Astrocyte (in vitro differentiated cells and primary cell): ENCODE measurements at regions not wholly inside any gene's neighbourhood (a gene's known extent, or its start where the extent isn't known, plus 50 kb on each side); places are given as distances from the start of the nearest gene placed in this dataset.

Source experiments
- DNase-seq: peaks from one replicate; pipeline ENCODE4 v3.0.0-alpha.2; 2010; ENCODE audit warnings: low read depth
- FAIRE-seq: peaks from 2 replicates; lab custom pipeline; 2011; peaks lifted over from hg19 to GRCh38; lab: Jason Lieb, UNC
- H2AFZ ChIP-seq: 2 replicates; pipeline ENCODE4 v1.6.0; 2012; ENCODE audit warnings: low read depth, low read length, inconsistent platforms
- H3K27ac ChIP-seq: 2 replicates; pipeline ENCODE4 v1.5.1; 2011; ENCODE audit warnings: low read depth, low read length, inconsistent platforms
- H3K27me3 ChIP-seq: 2 replicates; pipeline ENCODE4 v1.6.0; 2011; ENCODE audit warnings: low read length, inconsistent platforms; ENCODE audit not compliant: insufficient read depth
- H3K36me3 ChIP-seq: 2 replicates; pipeline ENCODE4 v1.5.1; 2011; ENCODE audit warnings: low read length, inconsistent platforms; ENCODE audit not compliant: insufficient read depth
- H3K4me1 ChIP-seq: 2 replicates; pipeline ENCODE4 v1.5.1; 2011; ENCODE audit warnings: low read length, inconsistent platforms; ENCODE audit not compliant: insufficient read depth
- H3K4me2 ChIP-seq: 2 replicates; pipeline ENCODE4 v1.6.0; 2012; ENCODE audit warnings: low read length, inconsistent platforms
- H3K4me3 ChIP-seq: 2 replicates; pipeline ENCODE4 v1.5.1; 2011; ENCODE audit warnings: low read depth, mild to moderate bottlenecking, low read length, inconsistent platforms; ENCODE audit not compliant: insufficient read depth
- H3K79me2 ChIP-seq: 2 replicates; pipeline ENCODE4 v1.6.0; 2012; ENCODE audit warnings: mild to moderate bottlenecking, low read length, inconsistent platforms; ENCODE audit not compliant: insufficient read depth
- H3K9ac ChIP-seq: 2 replicates; pipeline ENCODE4 v1.6.0; 2012; ENCODE audit warnings: mild to moderate bottlenecking, low read length, inconsistent platforms
- H3K9me3 ChIP-seq: 2 replicates; pipeline ENCODE4 v1.5.1; 2012; ENCODE audit warnings: low read depth, mild to moderate bottlenecking, low read length, inconsistent platforms; ENCODE audit not compliant: insufficient read depth
- H4K20me1 ChIP-seq: 2 replicates; pipeline ENCODE4 v1.6.0; 2012; ENCODE audit warnings: low read length, inconsistent platforms; ENCODE audit not compliant: insufficient read depth
- H3K27ac Mint-ChIP-seq: one replicate; pipeline ENCODE4 v1.8.0; 2021; ENCODE audit warnings: mild to moderate bottlenecking, mixed read lengths; ENCODE audit not compliant: unreplicated experiment
- H3K27me3 Mint-ChIP-seq: one replicate; pipeline ENCODE4 v1.8.0; 2021; ENCODE audit warnings: low read depth, mixed read lengths; ENCODE audit not compliant: unreplicated experiment
- H3K36me3 Mint-ChIP-seq: one replicate; pipeline ENCODE4 v1.8.0; 2021; ENCODE audit warnings: low read depth, mixed read lengths; ENCODE audit not compliant: unreplicated experiment
- H3K4me1 Mint-ChIP-seq: one replicate; pipeline ENCODE4 v1.8.0; 2021; ENCODE audit warnings: low read depth, mixed read lengths; ENCODE audit not compliant: unreplicated experiment
- H3K4me3 Mint-ChIP-seq: one replicate; pipeline ENCODE4 v1.8.0; 2021; ENCODE audit warnings: mild to moderate bottlenecking, moderate library complexity, mixed read lengths; ENCODE audit not compliant: unreplicated experiment
- H3K9me3 Mint-ChIP-seq: one replicate; pipeline ENCODE4 v1.8.0; 2021; ENCODE audit warnings: mild to moderate bottlenecking, mixed read lengths; ENCODE audit not compliant: unreplicated experiment
- EZH2 ChIP-seq: IDR thresholded peaks from 2 replicates; pipeline ENCODE4 v1.6.1; 2012; ENCODE audit warnings: mild to moderate bottlenecking, low read length, inconsistent platforms; ENCODE audit not compliant: insufficient read depth
- TF ChIP-seq, protein P1 (sequence below): IDR thresholded peaks from 2 replicates; pipeline ENCODE4 v1.5.1; 2011; ENCODE audit warnings: low read depth, mild to moderate bottlenecking, inconsistent platforms, low read length, moderate library complexity; ENCODE audit not compliant: insufficient read depth

DNA sequence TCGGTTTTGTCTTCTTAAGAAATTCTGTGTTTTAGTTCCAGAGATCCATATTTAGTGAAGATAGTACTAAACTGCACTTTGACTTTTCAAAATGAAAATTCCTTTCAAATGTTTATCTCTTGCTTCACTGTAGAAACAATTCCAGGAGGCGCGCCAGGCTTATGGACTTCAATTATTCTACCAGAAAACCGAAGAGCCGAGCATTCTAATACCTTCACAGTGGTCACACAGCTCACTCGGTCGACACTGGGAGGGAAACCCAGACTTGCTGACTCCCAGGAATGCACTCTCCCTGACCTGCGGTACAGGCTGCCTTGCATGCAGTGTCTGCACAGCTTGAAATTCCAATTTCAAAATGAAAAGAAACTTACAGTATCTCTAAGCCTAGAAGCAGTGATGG is 119.9 kb upstream of the PIEZO2 start:
- TF ChIP-seq EZH2 = no peak
- TF ChIP-seq, protein P1, sequence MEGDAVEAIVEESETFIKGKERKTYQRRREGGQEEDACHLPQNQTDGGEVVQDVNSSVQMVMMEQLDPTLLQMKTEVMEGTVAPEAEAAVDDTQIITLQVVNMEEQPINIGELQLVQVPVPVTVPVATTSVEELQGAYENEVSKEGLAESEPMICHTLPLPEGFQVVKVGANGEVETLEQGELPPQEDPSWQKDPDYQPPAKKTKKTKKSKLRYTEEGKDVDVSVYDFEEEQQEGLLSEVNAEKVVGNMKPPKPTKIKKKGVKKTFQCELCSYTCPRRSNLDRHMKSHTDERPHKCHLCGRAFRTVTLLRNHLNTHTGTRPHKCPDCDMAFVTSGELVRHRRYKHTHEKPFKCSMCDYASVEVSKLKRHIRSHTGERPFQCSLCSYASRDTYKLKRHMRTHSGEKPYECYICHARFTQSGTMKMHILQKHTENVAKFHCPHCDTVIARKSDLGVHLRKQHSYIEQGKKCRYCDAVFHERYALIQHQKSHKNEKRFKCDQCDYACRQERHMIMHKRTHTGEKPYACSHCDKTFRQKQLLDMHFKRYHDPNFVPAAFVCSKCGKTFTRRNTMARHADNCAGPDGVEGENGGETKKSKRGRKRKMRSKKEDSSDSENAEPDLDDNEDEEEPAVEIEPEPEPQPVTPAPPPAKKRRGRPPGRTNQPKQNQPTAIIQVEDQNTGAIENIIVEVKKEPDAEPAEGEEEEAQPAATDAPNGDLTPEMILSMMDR = no peak
- no peak overlapping the region for H3K4me3 Mint-ChIP-seq
- Histone ChIP-seq H3K79me2 (no peaks in the 10 kb centered on the region), H2AFZ (no peak overlapping the region), H3K9me3 (no peaks in the 10 kb centered on the region), H3K27me3 (no peaks in the 10 kb centered on the region), H3K4me2 (peak overlapping the region; percentile 27), H3K36me3 (no peaks in the 10 kb centered on the region), H3K4me1 (no peaks in the 10 kb centered on the region), H3K4me3 (no peak overlapping the region), H3K27ac (no peak overlapping the region), H3K9ac (no peak overlapping the region), H4K20me1 (no peaks in the 10 kb centered on the region)
- FAIRE-seq (no peak), DNase-seq (no peak)
- peaks cover under 1% of the 10 kb centered on the region for H3K36me3 Mint-ChIP-seq
- H3K9me3 Mint-ChIP-seq = peaks cover 2% of the 10 kb centered on the region
- no peaks in the 10 kb centered on the region for H3K4me1 Mint-ChIP-seq
- no peaks in the 10 kb centered on the region for H3K27me3 Mint-ChIP-seq
- no peak overlapping the region for H3K27ac Mint-ChIP-seq

DNA sequence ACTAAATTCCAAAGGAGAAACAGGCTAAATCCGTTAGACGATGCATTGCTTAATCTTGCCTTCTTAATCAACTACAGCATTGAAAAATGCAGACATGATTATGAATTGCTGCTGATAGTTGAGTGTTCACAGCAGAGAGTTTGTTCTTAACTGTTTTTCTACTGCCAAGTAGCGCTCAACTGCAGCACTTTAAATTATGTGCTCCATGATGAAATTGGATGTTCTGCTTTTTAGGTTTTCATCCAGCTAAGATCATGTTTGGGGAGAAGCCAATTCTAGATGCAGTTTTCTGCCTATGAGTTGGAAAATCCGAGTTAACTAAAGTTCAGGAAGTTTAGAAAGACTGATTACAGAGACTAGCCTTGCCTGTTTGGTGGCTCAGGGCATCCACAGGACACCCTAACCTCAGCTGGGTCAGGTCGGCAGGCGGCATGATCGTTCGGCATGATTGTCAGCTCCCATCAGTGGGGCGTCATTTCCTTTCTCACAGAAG is 119.4 kb upstream of the PIEZO2 start:
- Histone ChIP-seq H3K79me2 (no peaks in the 10 kb centered on the region), H3K36me3 (no peaks in the 10 kb centered on the region), H3K27ac (no peak overlapping the region), H3K4me2 (peak overlapping the region; percentile 27), H3K4me1 (no peaks in the 10 kb centered on the region), H3K9me3 (no peaks in the 10 kb centered on the region), H3K27me3 (no peaks in the 10 kb centered on the region), H3K9ac (no peak overlapping the region), H2AFZ (no peak overlapping the region), H4K20me1 (no peaks in the 10 kb centered on the region), H3K4me3 (no peak overlapping the region)
- no peaks in the 10 kb centered on the region for H3K4me1 Mint-ChIP-seq
- FAIRE-seq = peak; percentile 20
- H3K9me3 Mint-ChIP-seq = peaks cover 7% of the 10 kb centered on the region
- H3K36me3 Mint-ChIP-seq = peaks cover 3% of the 10 kb centered on the region
- TF ChIP-seq, protein P1 = no peak
- no peak for TF ChIP-seq EZH2
- H3K27ac Mint-ChIP-seq = no peak overlapping the region
- no peak for DNase-seq
- no peak overlapping the region for H3K4me3 Mint-ChIP-seq
- H3K27me3 Mint-ChIP-seq = no peaks in the 10 kb centered on the region

DNA sequence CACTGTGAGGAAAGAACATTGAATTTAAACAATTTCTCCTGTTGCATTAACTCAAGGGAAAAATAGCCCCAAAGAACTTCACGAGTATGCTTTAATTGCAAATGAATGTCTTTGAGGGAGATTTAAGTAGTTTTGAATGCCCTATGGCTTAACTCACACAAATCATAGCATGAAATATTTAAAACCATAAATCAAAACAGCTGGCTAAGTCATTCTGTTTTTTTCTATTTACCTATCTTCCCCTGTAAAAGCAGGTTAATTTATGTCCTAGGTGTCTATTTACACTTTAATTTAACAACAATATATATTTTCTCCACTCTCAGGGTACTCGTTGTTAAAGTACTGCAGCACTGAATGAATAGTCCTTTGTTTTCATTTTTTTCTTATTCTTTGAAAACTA is 118.8 kb upstream of the PIEZO2 start:
- Mint-ChIP-seq H3K9me3 (peaks cover 9% of the 10 kb centered on the region), H3K4me1 (no peaks in the 10 kb centered on the region), H3K36me3 (peaks cover 3% of the 10 kb centered on the region), H3K27ac (no peak overlapping the region), H3K27me3 (no peaks in the 10 kb centered on the region), H3K4me3 (no peak overlapping the region)
- Histone ChIP-seq H3K79me2 (no peaks in the 10 kb centered on the region), H2AFZ (no peak overlapping the region), H3K27ac (no peak overlapping the region), H3K4me3 (no peak overlapping the region), H4K20me1 (no peaks in the 10 kb centered on the region), H3K27me3 (no peaks in the 10 kb centered on the region), H3K36me3 (no peaks in the 10 kb centered on the region), H3K4me1 (no peaks in the 10 kb centered on the region), H3K9me3 (no peaks in the 10 kb centered on the region), H3K9ac (no peak overlapping the region), H3K4me2 (no peak overlapping the region)
- no peak for FAIRE-seq
- TF ChIP-seq, protein P1 = no peak
- TF ChIP-seq EZH2 = no peak
- no peak for DNase-seq
